B cell (primary cell): ENCODE measurements at regions not wholly inside any gene's neighbourhood (a gene's known extent, or its start where the extent isn't known, plus 50 kb on each side); places are given as distances from the start of the nearest gene placed in this dataset.

Experiments used
- ATAC-seq: fragments of 200-7000 bp; cut with Tn5 transposase; one replicate; pipeline ENCODE4 v1.10.0; 2021; ENCODE audit warnings: low read depth, mild to moderate bottlenecking, moderate number of reproducible peaks, moderate library complexity
- CTCF ChIA-PET: fragments of 350-600 bp; sonication (Branson Sonifier 250); formaldehyde crosslinking; loops from one replicate; lab custom pipeline; 2021; ENCODE audit warnings: antibody characterized with exemption, inconsistent platforms; lab: Charles Lee
- POLR2A ChIA-PET: fragments of 350-600 bp; sonication (Branson Sonifier 250); formaldehyde crosslinking; loops from one replicate; lab custom pipeline; 2021; ENCODE audit warnings: antibody characterized with exemption; lab: Charles Lee
- DNase-seq: peaks from one replicate; pipeline ENCODE4 v3.0.0; 2013
- H2AFZ ChIP-seq: 2 replicates; pipeline ENCODE4 v1.6.1; 2012; ENCODE audit warnings: mild to moderate bottlenecking, low read depth, low read length; ENCODE audit not compliant: insufficient read depth, poor library complexity, severe bottlenecking
- H3K27ac ChIP-seq, 2 donors: 1 replicate in 1 of 2; 2 replicates in 1 of 2; pipeline ENCODE4 v1.5.1; 2012 to 2013; ENCODE audit warnings: low read length in 2 of 2, mild to moderate bottlenecking in 2 of 2, moderate library complexity in 1 of 2
- H3K27me3 ChIP-seq, 4 experiments: fragments of 200-600 bp in 1 of 4; sonication (generic) in 1 of 4; replicated peaks in 1 of 4; 1 replicate in 2 of 4; 2 replicates in 2 of 4; pipeline versions ENCODE4 v1.6.1 to v1.7.0; 2013 to 2016; ENCODE audit warnings: low read length in 3 of 4, mild to moderate bottlenecking in 2 of 4, mixed read lengths in 1 of 4, moderate library complexity in 1 of 4; ENCODE audit not compliant: insufficient read depth in 4 of 4, control insufficient read depth in 3 of 4; ENCODE audit errors: control extremely low read depth in 1 of 4
- H3K36me3 ChIP-seq, 2 experiments: replicated peaks in 1 of 2; 1 replicate in 1 of 2; 2 replicates in 1 of 2; pipeline versions ENCODE4 v1.6.1 to v1.7.1; 2013; ENCODE audit warnings: low read length in 1 of 2; ENCODE audit not compliant: insufficient read depth in 2 of 2, control insufficient read depth in 1 of 2; ENCODE audit errors: control extremely low read depth in 1 of 2, extremely low read depth in 1 of 2
- H3K4me1 ChIP-seq, 2 donors: fragments of 200-600 bp in 1 of 2; sonication (generic) in 1 of 2; 1 replicate in 1 of 2; 2 replicates in 1 of 2; pipeline versions ENCODE4 v1.5.1 to v1.6.1; 2013 to 2017; ENCODE audit warnings: low read length in 2 of 2; ENCODE audit not compliant: control insufficient read depth in 2 of 2, insufficient read depth in 2 of 2
- H3K4me2 ChIP-seq: replicated peaks from 2 replicates; pipeline ENCODE3; 2012; ENCODE audit warnings: mild to moderate bottlenecking, low read depth, low read length; ENCODE audit not compliant: poor library complexity, severe bottlenecking
- H3K4me3 ChIP-seq, 5 experiments: fragments of 200-600 bp in 1 of 5; sonication (generic) in 1 of 5; 1 replicate in 3 of 5; 2 replicates in 2 of 5; pipeline versions ENCODE4 v1.5.1 to v1.7.0; 2011 to 2016; ENCODE audit warnings: low read length in 4 of 5, mild to moderate bottlenecking in 4 of 5, low read depth in 2 of 5, control low read depth in 1 of 5, moderate library complexity in 1 of 5; ENCODE audit not compliant: insufficient read depth in 1 of 5; ENCODE audit errors: control extremely low read depth in 1 of 5, extremely low read depth in 1 of 5
- H3K79me2 ChIP-seq: fragments of 200-600 bp; sonication (generic); one replicate; pipeline ENCODE4 v1.6.0; 2016; ENCODE audit warnings: low read length; ENCODE audit not compliant: control insufficient read depth, insufficient read depth
- H3K9ac ChIP-seq: fragments of 200-600 bp; sonication (generic); 2 replicates; pipeline ENCODE4 v1.6.1; 2017; ENCODE audit warnings: mild to moderate bottlenecking, low read length, moderate library complexity
- H3K9me3 ChIP-seq, 3 donors: one replicate each; pipeline versions ENCODE4 v1.6.1 to v1.7.1; 2013; ENCODE audit warnings: low read length in 2 of 3; ENCODE audit not compliant: control insufficient read depth in 2 of 3, insufficient read depth in 1 of 3; ENCODE audit errors: control extremely low read depth in 1 of 3
- H4K20me1 ChIP-seq: 2 replicates; pipeline ENCODE4 v1.6.0; 2012; ENCODE audit warnings: mild to moderate bottlenecking, low read length; ENCODE audit not compliant: insufficient read depth, control insufficient read depth, poor library complexity, severe bottlenecking
- H3K27ac Mint-ChIP-seq: one replicate; pipeline ENCODE4 v1.8.0; 2021; ENCODE audit warnings: mixed read lengths
- H3K27me3 Mint-ChIP-seq: one replicate; pipeline ENCODE4 v1.8.0; 2021; ENCODE audit warnings: mixed read lengths
- H3K4me1 Mint-ChIP-seq: one replicate; pipeline ENCODE4 v1.8.0; 2021; ENCODE audit warnings: mixed read lengths
- H3K4me3 Mint-ChIP-seq: one replicate; pipeline ENCODE4 v1.8.0; 2021; ENCODE audit warnings: mixed read lengths
- H3K9me3 Mint-ChIP-seq: one replicate; pipeline ENCODE4 v1.8.0; 2022; ENCODE audit warnings: mixed read lengths; ENCODE audit not compliant: insufficient read depth
- EZH2 ChIP-seq: IDR thresholded peaks from 2 replicates; pipeline ENCODE4 v1.6.1; 2012; ENCODE audit warnings: borderline replicate concordance, low read depth, mild to moderate bottlenecking, moderate library complexity, low read length; ENCODE audit not compliant: insufficient read depth, poor library complexity, severe bottlenecking
- WGBS: methylation state at CpG from one replicate; pipeline ENCODE4 v1.1.5; 2013; ENCODE audit warnings: missing lambda C conversion rate; ENCODE audit not compliant: insufficient coverage; 5-methylcytosine and 5-hydroxymethylcytosine counted together
- intact Hi-C: fragments of 100-400 bp; cut with micrococcal nuclease; formaldehyde crosslinking; loops from one replicate; pipeline ENCODE4 v1.10.0; 2022
- TF ChIP-seq, protein P1 (sequence below): fragments of 200-600 bp; IDR thresholded peaks from one replicate; pipeline ENCODE4 v1.8.0; 2022; ENCODE audit warnings: antibody characterized with exemption, mild to moderate bottlenecking

DNA sequence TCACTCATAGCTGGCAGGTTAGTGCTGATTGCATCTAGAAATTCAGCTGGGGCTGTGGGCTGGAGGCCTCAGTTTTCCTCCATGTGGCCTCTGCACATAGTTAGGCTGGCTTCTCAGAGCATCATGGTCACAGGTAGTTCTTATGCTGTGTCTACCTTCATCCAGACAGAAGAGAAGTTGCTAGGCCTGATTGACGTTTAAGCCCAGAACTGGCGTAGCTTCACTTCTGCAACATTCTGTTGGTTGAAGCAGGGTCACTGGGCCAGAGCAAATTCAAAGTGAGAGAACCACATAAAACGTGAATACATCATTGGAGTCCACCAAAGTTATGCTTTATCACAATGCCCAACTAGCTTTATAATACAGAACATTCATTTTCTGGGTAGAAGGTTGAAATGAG, 116.0 kb downstream of the SPP2 start:
- Histone ChIP-seq H3K9me3 (peaks cover 0 to 3% (median 0%) of the 10 kb centered on the region in 3 donors), H2AFZ (no peak overlapping the region), H4K20me1 (no peaks in the 10 kb centered on the region), H3K4me2 (peak overlapping the region; percentile 45), H3K4me1 (peaks cover 45 to 51% of the 10 kb centered on the region in 2 donors), H3K27ac (peak overlapping the region in 1 of 2 donors; percentile 15), H3K27me3 (peaks cover 0 to 10% (median 2%) of the 10 kb centered on the region in 4 experiments), H3K36me3 (no peaks in the 10 kb centered on the region), H3K4me3 (no peak overlapping the region), H3K9ac (no peak overlapping the region), H3K79me2 (no peaks in the 10 kb centered on the region)
- intact Hi-C loops = no loop called here
- H3K27ac Mint-ChIP-seq = peak overlapping the region; percentile 57
- H3K27me3 Mint-ChIP-seq = peaks cover 7% of the 10 kb centered on the region
- no peaks in the 10 kb centered on the region for H3K9me3 Mint-ChIP-seq
- ChIA-PET CTCF (interaction anchor here (3.5 to 5.0 kb wide), 2 partner anchors 31 to 331 kb away, joined by 16 to 34 read pairs; partner anchors contain the start of gene ARL4C), POLR2A (no interaction called here)
- WGBS = 5% methylated on average over 2 of the region's 3 CpGs
- H3K4me3 Mint-ChIP-seq = peak overlapping the region; percentile 54
- TF ChIP-seq, protein P1, sequence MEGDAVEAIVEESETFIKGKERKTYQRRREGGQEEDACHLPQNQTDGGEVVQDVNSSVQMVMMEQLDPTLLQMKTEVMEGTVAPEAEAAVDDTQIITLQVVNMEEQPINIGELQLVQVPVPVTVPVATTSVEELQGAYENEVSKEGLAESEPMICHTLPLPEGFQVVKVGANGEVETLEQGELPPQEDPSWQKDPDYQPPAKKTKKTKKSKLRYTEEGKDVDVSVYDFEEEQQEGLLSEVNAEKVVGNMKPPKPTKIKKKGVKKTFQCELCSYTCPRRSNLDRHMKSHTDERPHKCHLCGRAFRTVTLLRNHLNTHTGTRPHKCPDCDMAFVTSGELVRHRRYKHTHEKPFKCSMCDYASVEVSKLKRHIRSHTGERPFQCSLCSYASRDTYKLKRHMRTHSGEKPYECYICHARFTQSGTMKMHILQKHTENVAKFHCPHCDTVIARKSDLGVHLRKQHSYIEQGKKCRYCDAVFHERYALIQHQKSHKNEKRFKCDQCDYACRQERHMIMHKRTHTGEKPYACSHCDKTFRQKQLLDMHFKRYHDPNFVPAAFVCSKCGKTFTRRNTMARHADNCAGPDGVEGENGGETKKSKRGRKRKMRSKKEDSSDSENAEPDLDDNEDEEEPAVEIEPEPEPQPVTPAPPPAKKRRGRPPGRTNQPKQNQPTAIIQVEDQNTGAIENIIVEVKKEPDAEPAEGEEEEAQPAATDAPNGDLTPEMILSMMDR = no peak
- TF ChIP-seq EZH2 = no peak
- peak; percentile 71 for DNase-seq
- ATAC-seq = no peak
- peaks cover 48% of the 10 kb centered on the region for H3K4me1 Mint-ChIP-seq

DNA sequence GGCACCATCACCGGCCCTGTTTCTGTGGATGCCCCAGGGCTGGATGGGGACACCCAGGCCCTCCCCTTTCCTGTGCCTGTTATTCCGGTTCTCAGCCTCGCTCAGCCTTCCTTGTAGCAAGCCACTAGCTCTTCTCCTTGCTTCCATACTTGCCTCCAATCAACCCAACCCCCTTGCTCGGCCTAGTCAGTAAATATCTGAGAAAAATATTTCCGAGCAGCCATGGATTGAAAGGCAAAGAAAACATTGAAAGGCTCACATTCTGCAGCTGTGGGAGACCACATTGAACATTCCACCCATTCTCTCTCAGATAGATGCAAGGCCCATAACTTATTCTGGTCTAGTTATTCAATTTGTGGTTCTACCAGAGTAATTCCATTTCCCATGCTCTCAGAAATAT, 114.9 kb downstream of the SPP2 start:
- intact Hi-C loops = loop anchor here (2.0 kb wide), 1 partner anchor 29 kb away; no protein-coding TSS in a partner anchor
- ChIA-PET CTCF (interaction anchor here (0.8 to 5.0 kb wide), 5 partner anchors 9 to 380 kb away, joined by 3 to 34 read pairs (median 13); partner anchors contain the start of gene ARL4C), POLR2A (interaction anchor here (1.3 kb wide), 1 partner anchor 289 kb away, joined by 4 read pairs; no protein-coding TSS in a partner anchor)
- no peak for TF ChIP-seq EZH2
- TF ChIP-seq, protein P1 = no peak
- peaks cover 0 to 3% (median 0%) of the 10 kb centered on the region in 3 donors for H3K9me3 ChIP-seq
- no peak overlapping the region for H3K4me3 ChIP-seq
- no peak overlapping the region for H3K9ac ChIP-seq
- H3K4me2 ChIP-seq = peak overlapping the region; percentile 45
- Mint-ChIP-seq H3K4me3 (peak overlapping the region; percentile 33), H3K27ac (peak overlapping the region; percentile 68), H3K9me3 (no peaks in the 10 kb centered on the region), H3K4me1 (peaks cover 55% of the 10 kb centered on the region), H3K27me3 (peaks cover 7% of the 10 kb centered on the region)
- no peak overlapping the region for H2AFZ ChIP-seq
- WGBS = 86% methylated on average over 5 of the region's 5 CpGs
- no peaks in the 10 kb centered on the region for H4K20me1 ChIP-seq
- peaks cover 0 to 8% (median 2%) of the 10 kb centered on the region in 4 experiments for H3K27me3 ChIP-seq
- ATAC-seq (no peak), DNase-seq (no peak)
- H3K27ac ChIP-seq = peak overlapping the region; percentile 50 to 88
- no peaks in the 10 kb centered on the region for H3K36me3 ChIP-seq
- no peaks in the 10 kb centered on the region for H3K79me2 ChIP-seq
- peaks cover 45 to 54% of the 10 kb centered on the region in 2 donors for H3K4me1 ChIP-seq
